ENCODE measurements at regions not wholly inside any gene's neighbourhood (a gene's known extent, or its start where the extent isn't known, plus 50 kb on each side); places are given as distances from the start of the nearest gene placed in this dataset.

GRCh38 chr2:64337314-64337713, 116.6 kb upstream of the LGALSL start:
- WGBS, 2 donors: 93% methylated on average over 3 of the region's 3 CpGs
- intact Hi-C loops (cut with DNase I): no loop called here
- Histone ChIP-seq H3K4me3 (no peak overlapping the region), H3K4me1 (no peaks in the 10 kb centered on the region), H3K27me3 (no peaks in the 10 kb centered on the region), H3K9me3 (no peaks in the 10 kb centered on the region), H3K36me3 (replicated peaks in 1 of 2; ENCODE audit: insufficient read depth in 1 of 2, low read depth in 2 of 2) (no peaks in the 10 kb centered on the region), H3K27ac (no peak overlapping the region)
- no peak for ATAC-seq
- no peak for DNase-seq
- TF ChIP-seq CTCF (IDR thresholded peaks at IDR 0.05) (no peak), POLR2A (IDR thresholded peaks at IDR 0.05) (no peak)

- DNase-seq (no peak), ATAC-seq (no peak)
- 72 to 80% methylated on average over 4 of the region's 4 CpGs for WGBS, 2 donors
- Histone ChIP-seq H3K9me3 (no peaks in the 10 kb centered on the region), H3K27me3 (no peaks in the 10 kb centered on the region), H3K4me3 (no peak overlapping the region), H3K27ac (no peak overlapping the region), H3K36me3 (replicated peaks in 1 of 2; ENCODE audit: insufficient read depth in 1 of 2, low read depth in 2 of 2) (no peaks in the 10 kb centered on the region), H3K4me1 (no peaks in the 10 kb centered on the region)
- TF ChIP-seq POLR2A (IDR thresholded peaks at IDR 0.05) (no peak), CTCF (IDR thresholded peaks at IDR 0.05) (no peak)
- intact Hi-C loops (cut with DNase I): no loop called here
Observed at GRCh38 chr2:64338108-64338507, 115.9 kb upstream of the LGALSL start.

- intact Hi-C loops (cut with DNase I): no loop called here
- no peak overlapping the region for H3K27ac ChIP-seq
- DNase-seq (no peak), ATAC-seq (no peak)
- no peaks in the 10 kb centered on the region for H3K4me1 ChIP-seq
- no peaks in the 10 kb centered on the region for H3K36me3 ChIP-seq (replicated peaks in 1 of 2; ENCODE audit: insufficient read depth in 1 of 2, low read depth in 2 of 2)
- 79 to 81% methylated on average over 5 of the region's 5 CpGs for WGBS, 2 donors
- TF ChIP-seq CTCF (IDR thresholded peaks at IDR 0.05) (no peak), POLR2A (IDR thresholded peaks at IDR 0.05) (no peak)
- no peaks in the 10 kb centered on the region for H3K9me3 ChIP-seq
- no peaks in the 10 kb centered on the region for H3K27me3 ChIP-seq
- H3K4me3 ChIP-seq: no peak overlapping the region
Observed at GRCh38 chr2:64338910-64339500, 115.0 kb upstream of the LGALSL start.

- Histone ChIP-seq H3K4me3 (no peak overlapping the region), H3K27ac (no peak overlapping the region), H3K36me3 (replicated peaks in 1 of 2; ENCODE audit: insufficient read depth in 1 of 2, low read depth in 2 of 2) (no peaks in the 10 kb centered on the region), H3K27me3 (no peaks in the 10 kb centered on the region), H3K9me3 (no peaks in the 10 kb centered on the region), H3K4me1 (no peaks in the 10 kb centered on the region)
- WGBS, 2 donors: 82 to 94% methylated on average over 6 of the region's 6 CpGs
- TF ChIP-seq CTCF (IDR thresholded peaks at IDR 0.05) (no peak), POLR2A (IDR thresholded peaks at IDR 0.05) (no peak)
- intact Hi-C loops (cut with DNase I): no loop called here
- DNase-seq: no peak
- no peak for ATAC-seq
Observed at GRCh38 chr2:64341461-64341860, 112.5 kb upstream of the LGALSL start.
